ENCODE measurements at regions not wholly inside any gene's neighbourhood (a gene's known extent, or its start where the extent isn't known, plus 50 kb on each side); places are given as distances from the start of the nearest gene placed in this dataset.

DNA sequence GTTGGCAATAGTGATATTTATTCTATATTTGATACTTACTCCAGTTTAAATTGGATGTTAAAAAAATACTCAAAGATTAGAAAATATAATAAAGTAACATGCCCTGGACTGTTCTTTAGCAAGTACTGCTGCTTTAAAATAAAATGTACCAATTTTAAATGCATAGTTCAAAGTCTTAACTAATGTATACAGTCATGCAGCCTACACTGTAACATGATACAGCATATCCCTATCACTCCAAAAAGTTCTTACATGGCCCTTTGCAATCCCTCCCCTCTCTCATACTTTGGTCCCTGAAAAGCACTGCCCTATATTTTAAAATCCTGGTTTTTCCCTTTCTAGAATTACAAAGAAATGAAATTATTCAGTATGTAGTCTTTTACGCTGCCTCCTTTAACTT is 726.6 kb downstream of the LTN1 start (continued):
- no peak for TF ChIP-seq ZNF281 (CRISPR knock-in tag; IDR thresholded peaks at IDR 0.05)

- H3K4me3 Mint-ChIP-seq, result no peak overlapping the region
- H3K27ac Mint-ChIP-seq, result no peak overlapping the region
- no peak for ATAC-seq
- no peaks in the 10 kb centered on the region for H3K27me3 Mint-ChIP-seq (ENCODE audit: low read depth)
- no peak for DNase-seq (ENCODE audit: low spot score)
- ChIA-PET CTCF (no interaction called here), POLR2A (no interaction called here)
- no peaks in the 10 kb centered on the region for H3K9me3 Mint-ChIP-seq
- TF ChIP-seq MXD4 (CRISPR knock-in tag; IDR thresholded peaks at IDR 0.05; ENCODE audit: borderline replicate concordance) (no peak), SOX15 (CRISPR knock-in tag; IDR thresholded peaks at IDR 0.05) (no peak), EMX1 (CRISPR knock-in tag; IDR thresholded peaks at IDR 0.05) (no peak), USF1 (CRISPR knock-in tag; IDR thresholded peaks at IDR 0.05) (no peak), ZNF317 (CRISPR knock-in tag; IDR thresholded peaks at IDR 0.05; ENCODE audit: borderline replicate concordance, low read depth) (no peak), SP1 (CRISPR knock-in tag; conservative IDR thresholded peaks at IDR 0.05) (no peak), ZNF138 (CRISPR knock-in tag; conservative IDR thresholded peaks at IDR 0.05) (no peak), NR2C2 (CRISPR knock-in tag; IDR thresholded peaks at IDR 0.05) (no peak), HMGA2 (CRISPR knock-in tag; IDR thresholded peaks at IDR 0.05) (no peak), ATF6 (CRISPR knock-in tag; IDR thresholded peaks at IDR 0.05) (no peak)
- TF ChIP-seq, protein P1, sequence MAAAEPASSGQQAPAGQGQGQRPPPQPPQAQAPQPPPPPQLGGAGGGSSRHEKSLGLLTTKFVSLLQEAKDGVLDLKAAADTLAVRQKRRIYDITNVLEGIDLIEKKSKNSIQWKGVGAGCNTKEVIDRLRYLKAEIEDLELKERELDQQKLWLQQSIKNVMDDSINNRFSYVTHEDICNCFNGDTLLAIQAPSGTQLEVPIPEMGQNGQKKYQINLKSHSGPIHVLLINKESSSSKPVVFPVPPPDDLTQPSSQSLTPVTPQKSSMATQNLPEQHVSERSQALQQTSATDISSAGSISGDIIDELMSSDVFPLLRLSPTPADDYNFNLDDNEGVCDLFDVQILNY (CRISPR knock-in tag; IDR thresholded peaks at IDR 0.05), result no peak
- TF ChIP-seq, protein P2, sequence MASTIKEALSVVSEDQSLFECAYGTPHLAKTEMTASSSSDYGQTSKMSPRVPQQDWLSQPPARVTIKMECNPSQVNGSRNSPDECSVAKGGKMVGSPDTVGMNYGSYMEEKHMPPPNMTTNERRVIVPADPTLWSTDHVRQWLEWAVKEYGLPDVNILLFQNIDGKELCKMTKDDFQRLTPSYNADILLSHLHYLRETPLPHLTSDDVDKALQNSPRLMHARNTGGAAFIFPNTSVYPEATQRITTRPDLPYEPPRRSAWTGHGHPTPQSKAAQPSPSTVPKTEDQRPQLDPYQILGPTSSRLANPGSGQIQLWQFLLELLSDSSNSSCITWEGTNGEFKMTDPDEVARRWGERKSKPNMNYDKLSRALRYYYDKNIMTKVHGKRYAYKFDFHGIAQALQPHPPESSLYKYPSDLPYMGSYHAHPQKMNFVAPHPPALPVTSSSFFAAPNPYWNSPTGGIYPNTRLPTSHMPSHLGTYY (CRISPR knock-in tag; IDR thresholded peaks at IDR 0.05), result no peak
- no peaks in the 10 kb centered on the region for H3K4me1 Mint-ChIP-seq
- H3K36me3 Mint-ChIP-seq, result no peaks in the 10 kb centered on the region
Observed at GRCh38 chr21:28263974-28264373, 728.7 kb downstream of the LTN1 start.

DNA sequence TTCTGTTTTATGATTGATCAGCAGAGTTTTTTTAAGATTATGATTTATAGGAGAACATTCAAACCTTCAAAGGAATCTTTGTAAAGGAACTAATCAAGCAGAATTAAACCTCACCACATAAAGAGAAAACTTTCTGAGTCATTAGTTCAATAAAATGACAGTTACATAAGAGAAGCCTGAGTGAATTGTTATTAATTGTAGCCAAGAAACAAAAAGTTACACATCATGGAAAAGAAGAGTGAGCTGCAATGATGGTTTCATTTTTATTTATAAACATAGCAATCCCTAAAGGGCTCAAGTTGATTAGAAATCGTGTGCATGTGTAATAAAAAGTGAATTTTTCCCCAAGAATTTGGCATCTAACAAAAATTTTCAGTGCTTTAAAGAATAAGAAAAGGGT is 731.4 kb downstream of the LTN1 start:
- DNase-seq (ENCODE audit: low spot score) (no peak), ATAC-seq (no peak)
- Mint-ChIP-seq H3K4me3 (no peak overlapping the region), H3K4me1 (peaks cover 11% of the 10 kb centered on the region), H3K27ac (no peak overlapping the region), H3K36me3 (no peaks in the 10 kb centered on the region), H3K9me3 (no peaks in the 10 kb centered on the region), H3K27me3 (ENCODE audit: low read depth) (no peaks in the 10 kb centered on the region)
- POLR2A ChIA-PET, result no interaction called here
- CTCF ChIA-PET, result no interaction called here
- TF ChIP-seq, protein P3, sequence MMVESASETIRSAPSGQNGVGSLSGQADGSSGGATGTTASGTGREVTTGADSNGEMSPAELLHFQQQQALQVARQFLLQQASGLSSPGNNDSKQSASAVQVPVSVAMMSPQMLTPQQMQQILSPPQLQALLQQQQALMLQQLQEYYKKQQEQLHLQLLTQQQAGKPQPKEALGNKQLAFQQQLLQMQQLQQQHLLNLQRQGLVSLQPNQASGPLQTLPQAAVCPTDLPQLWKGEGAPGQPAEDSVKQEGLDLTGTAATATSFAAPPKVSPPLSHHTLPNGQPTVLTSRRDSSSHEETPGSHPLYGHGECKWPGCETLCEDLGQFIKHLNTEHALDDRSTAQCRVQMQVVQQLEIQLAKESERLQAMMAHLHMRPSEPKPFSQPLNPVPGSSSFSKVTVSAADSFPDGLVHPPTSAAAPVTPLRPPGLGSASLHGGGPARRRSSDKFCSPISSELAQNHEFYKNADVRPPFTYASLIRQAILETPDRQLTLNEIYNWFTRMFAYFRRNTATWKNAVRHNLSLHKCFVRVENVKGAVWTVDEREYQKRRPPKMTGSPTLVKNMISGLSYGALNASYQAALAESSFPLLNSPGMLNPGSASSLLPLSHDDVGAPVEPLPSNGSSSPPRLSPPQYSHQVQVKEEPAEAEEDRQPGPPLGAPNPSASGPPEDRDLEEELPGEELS (CRISPR knock-in tag; IDR thresholded peaks at IDR 0.05), result no peak
- TF ChIP-seq SOX15 (CRISPR knock-in tag; IDR thresholded peaks at IDR 0.05) (no peak), CBFB (CRISPR knock-in tag; IDR thresholded peaks at IDR 0.05; ENCODE audit: low read depth) (no peak), ZNF671 (CRISPR knock-in tag; IDR thresholded peaks at IDR 0.05) (no peak), SMAD4 (CRISPR knock-in tag; IDR thresholded peaks at IDR 0.05) (no peak), ZNF317 (CRISPR knock-in tag; IDR thresholded peaks at IDR 0.05; ENCODE audit: borderline replicate concordance, low read depth) (no peak), GRHL2 (CRISPR knock-in tag; IDR thresholded peaks at IDR 0.05; ENCODE audit: insufficient replicate concordance, severe bottlenecking) (no peak), OVOL2 (CRISPR knock-in tag; IDR thresholded peaks at IDR 0.05; ENCODE audit: borderline replicate concordance) (no peak), AFF4 (CRISPR knock-in tag; IDR thresholded peaks at IDR 0.05; ENCODE audit: borderline replicate concordance) (no peak), CREM (CRISPR knock-in tag; IDR thresholded peaks at IDR 0.05) (no peak), ATF1 (CRISPR knock-in tag; IDR thresholded peaks at IDR 0.05) (no peak)
